Prostate gland (tissue), 2 donors: ENCODE measurements at regions not wholly inside any gene's neighbourhood (a gene's known extent, or its start where the extent isn't known, plus 50 kb on each side); places are given as distances from the start of the nearest gene placed in this dataset.

Experiments
- DNase-seq: peaks from one replicate; pipeline ENCODE4 v3.0.0-alpha.2; 2019; ENCODE audit warnings: low spot score
- H3K27ac ChIP-seq, 2 donors: fragments of 200-600 bp; sonication (generic); 2 replicates each; pipeline ENCODE4 v1.5.1; 2017 to 2019
- H3K27me3 ChIP-seq: fragments of 200-600 bp; sonication (generic); replicated peaks from 2 replicates; pipeline ENCODE4 v1.5.1; 2019; ENCODE audit not compliant: insufficient read depth
- H3K36me3 ChIP-seq, 2 donors: fragments of 200-600 bp; sonication (generic); 1 replicate in 1 of 2; 2 replicates in 1 of 2; pipeline versions ENCODE4 v1.5.1 to v1.8.1; 2017 to 2019
- H3K4me1 ChIP-seq: fragments of 200-600 bp; sonication (generic); replicated peaks from 2 replicates; pipeline ENCODE4 v1.5.1; 2019
- H3K4me3 ChIP-seq, 2 donors: fragments of 200-600 bp; sonication (generic); 2 replicates each; pipeline ENCODE4 v1.5.1; 2017 to 2019
- H3K9me3 ChIP-seq: fragments of 200-600 bp; sonication (generic); 2 replicates; pipeline ENCODE4 v1.5.1; 2017
- CTCF ChIP-seq, 4 experiments: fragments of 200-600 bp in 2 of 4; fragments of 450-650 bp in 2 of 4; sonication (generic) in 2 of 4; IDR thresholded peaks; 1 replicate in 3 of 4; 2 replicates in 1 of 4; pipeline ENCODE4 v1.5.1; 2016 to 2019; ENCODE audit warnings: antibody characterized with exemption in 4 of 4, mild to moderate bottlenecking in 2 of 4, moderate library complexity in 2 of 4
- POLR2A ChIP-seq: fragments of 450-650 bp; IDR thresholded peaks from one replicate; pipeline ENCODE4 v1.6.1; 2016; ENCODE audit warnings: antibody characterized with exemption, mild to moderate bottlenecking
- POLR2AphosphoS5 ChIP-seq: sonication (generic); formaldehyde crosslinking; IDR thresholded peaks from one replicate; pipeline ENCODE4 v1.6.1; 2017; ENCODE audit warnings: antibody characterized with exemption
- WGBS: methylation state at CpG from one replicate; pipeline ENCODE4 v1.1.5; 2018; 5-methylcytosine and 5-hydroxymethylcytosine counted together
- intact Hi-C: fragments of 100-400 bp; cut with DNase I; formaldehyde crosslinking; loops from one replicate; pipeline ENCODE4 v1.14.2; 2022

GRCh38 chr22:47591709-47592108 lies 829.3 kb downstream of the TBC1D22A start:
- intact Hi-C loops: no loop called here
- Histone ChIP-seq H3K27me3 (no peaks in the 10 kb centered on the region), H3K36me3 (no peaks in the 10 kb centered on the region), H3K4me1 (no peaks in the 10 kb centered on the region), H3K27ac (no peak overlapping the region), H3K4me3 (no peak overlapping the region), H3K9me3 (no peaks in the 10 kb centered on the region)
- WGBS: 87% methylated on average over 16 of the region's 16 CpGs
- TF ChIP-seq CTCF (IDR thresholded peaks at IDR 0.05) (no peak), POLR2A (no peak), POLR2AphosphoS5 (no peak)
- DNase-seq: no peak

GRCh38 chr22:47591016-47591415 lies 828.6 kb downstream of the TBC1D22A start:
- WGBS: 90% methylated on average over 7 of the region's 7 CpGs
- Histone ChIP-seq H3K4me1 (no peaks in the 10 kb centered on the region), H3K4me3 (no peak overlapping the region), H3K27me3 (no peaks in the 10 kb centered on the region), H3K9me3 (no peaks in the 10 kb centered on the region), H3K36me3 (no peaks in the 10 kb centered on the region), H3K27ac (no peak overlapping the region)
- no peak for TF ChIP-seq POLR2AphosphoS5
- TF ChIP-seq CTCF (IDR thresholded peaks at IDR 0.05): no peak
- TF ChIP-seq POLR2A: no peak
- intact Hi-C loops: no loop called here
- no peak for DNase-seq

GRCh38 chr22:47589271-47590250 lies 827.1 kb downstream of the TBC1D22A start:
- H3K36me3 ChIP-seq: no peaks in the 10 kb centered on the region
- no peak for DNase-seq
- 88% methylated on average over 17 of the region's 17 CpGs for WGBS
- no peak overlapping the region for H3K27ac ChIP-seq
- TF ChIP-seq CTCF (IDR thresholded peaks at IDR 0.05) (no peak), POLR2A (no peak), POLR2AphosphoS5 (no peak)
- no peaks in the 10 kb centered on the region for H3K9me3 ChIP-seq
- H3K27me3 ChIP-seq: no peaks in the 10 kb centered on the region
- H3K4me1 ChIP-seq: no peaks in the 10 kb centered on the region
- intact Hi-C loops: no loop called here
- H3K4me3 ChIP-seq: no peak overlapping the region

- Histone ChIP-seq H3K36me3 (no peaks in the 10 kb centered on the region), H3K27ac (no peak overlapping the region), H3K9me3 (no peaks in the 10 kb centered on the region), H3K4me3 (no peak overlapping the region), H3K4me1 (no peaks in the 10 kb centered on the region), H3K27me3 (no peaks in the 10 kb centered on the region)
- DNase-seq: no peak
- WGBS: 90% methylated on average over 7 of the region's 7 CpGs
- TF ChIP-seq POLR2A: no peak
- TF ChIP-seq POLR2AphosphoS5: no peak
- no peak for TF ChIP-seq CTCF (IDR thresholded peaks at IDR 0.05)
- intact Hi-C loops: no loop called here
Measured at GRCh38 chr22:47588578-47588960, 826.1 kb downstream of the TBC1D22A start.
